Keratinocyte (primary cell): ENCODE measurements at regions not wholly inside any gene's neighbourhood (a gene's known extent, or its start where the extent isn't known, plus 50 kb on each side); places are given as distances from the start of the nearest gene placed in this dataset.

Experiments used
- DNase-seq: peaks from one replicate; pipeline ENCODE4 v3.0.0-alpha.2; 2011; ENCODE audit warnings: low read depth, missing footprints, low spot score
- FAIRE-seq: peaks from 2 replicates; lab custom pipeline; 2011; peaks lifted over from hg19 to GRCh38; lab: Jason Lieb, UNC
- H2AFZ ChIP-seq: 2 replicates; pipeline ENCODE4 v1.6.0; 2012; ENCODE audit warnings: low read length, control low read depth, inconsistent platforms; ENCODE audit not compliant: control insufficient read depth
- H3K27ac ChIP-seq: 2 replicates; pipeline ENCODE4 v1.5.1; 2011; ENCODE audit warnings: low read length; ENCODE audit not compliant: control insufficient read depth, insufficient read depth
- H3K27me3 ChIP-seq: 3 replicates; pipeline ENCODE4 v1.6.0; 2011; ENCODE audit warnings: low read length; ENCODE audit not compliant: control insufficient read depth, insufficient read depth; ENCODE audit errors: extremely low read depth
- H3K36me3 ChIP-seq, 2 experiments: 2 replicates in 1 of 2; 3 replicates in 1 of 2; pipeline ENCODE4 v1.5.1; 2011; ENCODE audit warnings: low read length in 2 of 2, mild to moderate bottlenecking in 1 of 2; ENCODE audit not compliant: control insufficient read depth in 2 of 2, insufficient read depth in 2 of 2; ENCODE audit errors: extremely low read depth in 1 of 2
- H3K4me1 ChIP-seq: 3 replicates; pipeline ENCODE4 v1.5.1; 2011; ENCODE audit warnings: low read length; ENCODE audit not compliant: control insufficient read depth, insufficient read depth; ENCODE audit errors: extremely low read depth
- H3K4me2 ChIP-seq: 3 replicates; pipeline ENCODE4 v1.6.0; 2011; ENCODE audit warnings: low read depth, low read length; ENCODE audit not compliant: control insufficient read depth, insufficient read depth; ENCODE audit errors: extremely low read depth
- H3K4me3 ChIP-seq, 3 experiments: fragments of 200-600 bp in 1 of 3; sonication (generic) in 1 of 3; 2 replicates in 2 of 3; 3 replicates in 1 of 3; pipeline ENCODE4 v1.5.1; 2011 to 2016; ENCODE audit warnings: low read length in 3 of 3, mild to moderate bottlenecking in 3 of 3, control low read depth in 2 of 3, inconsistent platforms in 1 of 3, low read depth in 1 of 3, mixed read lengths in 1 of 3, mixed run types in 1 of 3, moderate library complexity in 1 of 3; ENCODE audit not compliant: control insufficient read depth in 2 of 3, insufficient read depth in 2 of 3; ENCODE audit errors: extremely low read depth in 1 of 3
- H3K79me2 ChIP-seq: 2 replicates; pipeline ENCODE4 v1.6.0; 2012; ENCODE audit warnings: low read length; ENCODE audit not compliant: control insufficient read depth, insufficient read depth
- H3K9ac ChIP-seq: 3 replicates; pipeline ENCODE4 v1.6.0; 2011; ENCODE audit warnings: low read length; ENCODE audit not compliant: control insufficient read depth, insufficient read depth; ENCODE audit errors: extremely low read depth
- H3K9me1 ChIP-seq: 3 replicates; pipeline ENCODE4 v1.6.0; 2011; ENCODE audit warnings: low read length; ENCODE audit not compliant: control insufficient read depth, insufficient read depth; ENCODE audit errors: extremely low read depth
- H3K9me3 ChIP-seq: 2 replicates; pipeline ENCODE4 v1.5.1; 2012; ENCODE audit warnings: low read depth, low read length; ENCODE audit not compliant: control insufficient read depth
- H4K20me1 ChIP-seq: 3 replicates; pipeline ENCODE4 v1.6.0; 2011; ENCODE audit warnings: low read length; ENCODE audit not compliant: control insufficient read depth, insufficient read depth; ENCODE audit errors: extremely low read depth
- CTCF ChIP-seq, 3 experiments: IDR thresholded peaks in 1 of 3; conservative IDR thresholded peaks in 1 of 3; optimal IDR thresholded peaks in 1 of 3; 2 replicates in 2 of 3; 3 replicates in 1 of 3; pipeline versions ENCODE3 to v1.5.1; 2011; ENCODE audit warnings: low read length in 3 of 3, mild to moderate bottlenecking in 3 of 3, moderate library complexity in 2 of 3, control low read depth in 1 of 3, inconsistent platforms in 1 of 3; ENCODE audit not compliant: insufficient read depth in 2 of 3; ENCODE audit errors: extremely low read depth in 1 of 3
- EZH2 ChIP-seq: IDR thresholded peaks from one replicate; pipeline ENCODE4 v1.6.1; 2012; ENCODE audit warnings: inconsistent platforms, mild to moderate bottlenecking, low read length, moderate library complexity
- dilution Hi-C: fragments of 300-500 bp; cut with MboI; formaldehyde crosslinking; loops from one replicate; pipeline ENCODE4 v1.7.0; 2020; ENCODE audit warnings: low sequenced_read_pairs; ENCODE audit not compliant: extremely low pct_ligation_motif_present

- no peak for TF ChIP-seq EZH2
- no peak for TF ChIP-seq CTCF (optimal IDR thresholded peaks at IDR 0.05 in 1 of 3, IDR thresholded peaks at IDR 0.05 in 1 of 3, conservative IDR thresholded peaks at IDR 0.05 in 1 of 3; ENCODE audit: extremely low read depth in 1 of 3, insufficient read depth in 2 of 3, low read length in 3 of 3)
- dilution Hi-C loops, result no loop called here
- DNase-seq, result no peak
Observed at GRCh38 chr1:203985044-203985443, 87.9 kb upstream of the SOX13 start.

GRCh38 chr1:203985676-203986075 is 87.2 kb upstream of the SOX13 start:
- TF ChIP-seq EZH2 (no peak), CTCF (optimal IDR thresholded peaks at IDR 0.05 in 1 of 3, IDR thresholded peaks at IDR 0.05 in 1 of 3, conservative IDR thresholded peaks at IDR 0.05 in 1 of 3; ENCODE audit: extremely low read depth in 1 of 3, insufficient read depth in 2 of 3, low read length in 3 of 3) (no peak)
- H3K27ac ChIP-seq, result no peak overlapping the region
- dilution Hi-C loops, result no loop called here

More at GRCh38 chr1:203985044-203985443, 87.9 kb upstream of the SOX13 start:
- Histone ChIP-seq H3K27ac (no peak overlapping the region), H3K9me3 (no peaks in the 10 kb centered on the region), H4K20me1 (no peaks in the 10 kb centered on the region), H3K36me3 (no peaks in the 10 kb centered on the region), H3K27me3 (no peaks in the 10 kb centered on the region), H3K9ac (no peak overlapping the region), H3K4me3 (no peak overlapping the region), H3K79me2 (no peaks in the 10 kb centered on the region), H3K4me1 (no peaks in the 10 kb centered on the region), H3K4me2 (no peak overlapping the region), H2AFZ (no peak overlapping the region), H3K9me1 (no peaks in the 10 kb centered on the region)
- FAIRE-seq, result no peak

More at GRCh38 chr1:203985676-203986075, 87.2 kb upstream of the SOX13 start:
- H3K4me2 ChIP-seq, result no peak overlapping the region
- no peaks in the 10 kb centered on the region for H3K9me3 ChIP-seq
- no peaks in the 10 kb centered on the region for H3K27me3 ChIP-seq
- H3K36me3 ChIP-seq, result no peaks in the 10 kb centered on the region
- H2AFZ ChIP-seq, result no peak overlapping the region
- no peak overlapping the region for H3K9ac ChIP-seq
- no peaks in the 10 kb centered on the region for H4K20me1 ChIP-seq
- no peaks in the 10 kb centered on the region for H3K9me1 ChIP-seq
- H3K79me2 ChIP-seq, result no peaks in the 10 kb centered on the region
- DNase-seq, result no peak
- no peak for FAIRE-seq
- H3K4me3 ChIP-seq, result no peak overlapping the region
- no peaks in the 10 kb centered on the region for H3K4me1 ChIP-seq
